ENCODE measurements at regions not wholly inside any gene's neighbourhood (a gene's known extent, or its start where the extent isn't known, plus 50 kb on each side); places are given as distances from the start of the nearest gene placed in this dataset.

- no peaks in the 10 kb centered on the region for H3K27me3 ChIP-seq
- no peaks in the 10 kb centered on the region for H3K9me3 ChIP-seq
- TF ChIP-seq POLR2A (IDR thresholded peaks at IDR 0.05) = no peak
- no peak for TF ChIP-seq CTCF (IDR thresholded peaks at IDR 0.05)
- no peak for TF ChIP-seq POLR2AphosphoS5 (IDR thresholded peaks at IDR 0.05; ENCODE audit: insufficient read depth in 1 of 2, low read depth in 1 of 2)
- H3K36me3 ChIP-seq = no peaks in the 10 kb centered on the region
- no peak for DNase-seq (ENCODE audit: extremely low spot score in 2 of 2)
- no peak overlapping the region for H3K27ac ChIP-seq
- H3K4me3 ChIP-seq = no peak overlapping the region
- intact Hi-C loops (cut with DNase I) = no loop called here
- peaks cover 9% of the 10 kb centered on the region for H3K4me1 ChIP-seq
These were observed 243.5 kb upstream of the FBXL7 start for GRCh38 chr5:15256485-15256884.

GRCh38 chr5:15255576-15255975 is 244.4 kb upstream of the FBXL7 start:
- intact Hi-C loops (cut with DNase I) = no loop called here
- Histone ChIP-seq H3K36me3 (no peaks in the 10 kb centered on the region), H3K4me3 (no peak overlapping the region), H3K27ac (no peak overlapping the region), H3K27me3 (no peaks in the 10 kb centered on the region), H3K9me3 (no peaks in the 10 kb centered on the region), H3K4me1 (no peaks in the 10 kb centered on the region)
- DNase-seq (ENCODE audit: extremely low spot score in 2 of 2) = no peak
- TF ChIP-seq POLR2A (IDR thresholded peaks at IDR 0.05) (no peak), POLR2AphosphoS5 (IDR thresholded peaks at IDR 0.05; ENCODE audit: insufficient read depth in 1 of 2, low read depth in 1 of 2) (no peak), CTCF (IDR thresholded peaks at IDR 0.05) (no peak)

- Histone ChIP-seq H3K4me3 (no peak overlapping the region), H3K27me3 (no peaks in the 10 kb centered on the region), H3K36me3 (no peaks in the 10 kb centered on the region), H3K27ac (no peak overlapping the region), H3K9me3 (no peaks in the 10 kb centered on the region), H3K4me1 (no peaks in the 10 kb centered on the region)
- TF ChIP-seq CTCF (IDR thresholded peaks at IDR 0.05) (no peak), POLR2AphosphoS5 (IDR thresholded peaks at IDR 0.05; ENCODE audit: insufficient read depth in 1 of 2, low read depth in 1 of 2) (no peak), POLR2A (IDR thresholded peaks at IDR 0.05) (no peak)
- no peak for DNase-seq (ENCODE audit: extremely low spot score in 2 of 2)
- intact Hi-C loops (cut with DNase I) = no loop called here
These were observed 245.4 kb upstream of the FBXL7 start for GRCh38 chr5:15254607-15255006.

GRCh38 chr5:15252331-15252730 is 247.6 kb upstream of the FBXL7 start:
- no peak for DNase-seq (ENCODE audit: extremely low spot score in 2 of 2)
- Histone ChIP-seq H3K36me3 (no peaks in the 10 kb centered on the region), H3K27me3 (no peaks in the 10 kb centered on the region), H3K9me3 (no peaks in the 10 kb centered on the region), H3K4me1 (no peaks in the 10 kb centered on the region), H3K27ac (no peak overlapping the region), H3K4me3 (no peak overlapping the region)
- intact Hi-C loops (cut with DNase I) = no loop called here
- TF ChIP-seq POLR2AphosphoS5 (IDR thresholded peaks at IDR 0.05; ENCODE audit: insufficient read depth in 1 of 2, low read depth in 1 of 2) (no peak), CTCF (IDR thresholded peaks at IDR 0.05) (no peak), POLR2A (IDR thresholded peaks at IDR 0.05) (no peak)

GRCh38 chr5:15249152-15249551 is 250.8 kb upstream of the FBXL7 start:
- Histone ChIP-seq H3K36me3 (no peaks in the 10 kb centered on the region), H3K4me3 (no peak overlapping the region), H3K9me3 (no peaks in the 10 kb centered on the region), H3K4me1 (no peaks in the 10 kb centered on the region), H3K27me3 (no peaks in the 10 kb centered on the region), H3K27ac (no peak overlapping the region)
- DNase-seq (ENCODE audit: extremely low spot score in 2 of 2) = no peak
- TF ChIP-seq POLR2A (IDR thresholded peaks at IDR 0.05) (no peak), CTCF (IDR thresholded peaks at IDR 0.05) (no peak), POLR2AphosphoS5 (IDR thresholded peaks at IDR 0.05; ENCODE audit: insufficient read depth in 1 of 2, low read depth in 1 of 2) (no peak)
- intact Hi-C loops (cut with DNase I) = no loop called here

Data from vagina (tissue), 2 donors.